H9 (cell line): ENCODE measurements at regions not wholly inside any gene's neighbourhood (a gene's known extent, or its start where the extent isn't known, plus 50 kb on each side); places are given as distances from the start of the nearest gene placed in this dataset.
A peak's percentile ranks its signal among the peaks of the same experiment; 100 is the strongest.

ENCODE experiments used
- DNase-seq: peaks from one replicate; pipeline ENCODE4 v3.0.0-alpha.2; 2017
- H2AFZ ChIP-seq: one replicate; pipeline ENCODE4 v1.6.1; 2013; ENCODE audit warnings: mild to moderate bottlenecking, low read length, control low read depth, moderate library complexity
- H2AK5ac ChIP-seq: 2 replicates; pipeline ENCODE4 v1.6.1; 2013; ENCODE audit warnings: low read length, control low read depth, mixed read lengths; ENCODE audit not compliant: insufficient read length
- H2BK120ac ChIP-seq: one replicate; pipeline ENCODE4 v1.6.1; 2013; ENCODE audit warnings: low read depth, mild to moderate bottlenecking, low read length, control low read depth, inconsistent platforms; ENCODE audit not compliant: poor library complexity, severe bottlenecking
- H2BK12ac ChIP-seq: 2 replicates; pipeline ENCODE4 v1.6.1; 2013; ENCODE audit warnings: low read length, control low read depth, mixed read lengths, low read depth; ENCODE audit not compliant: insufficient read length
- H2BK15ac ChIP-seq: 2 replicates; pipeline ENCODE4 v1.6.1; 2013; ENCODE audit warnings: low read depth, low read length, control low read depth
- H2BK20ac ChIP-seq: one replicate; pipeline ENCODE4 v1.6.1; 2013; ENCODE audit warnings: low read depth, mild to moderate bottlenecking, low read length, control low read depth, inconsistent platforms; ENCODE audit not compliant: poor library complexity, severe bottlenecking
- H2BK5ac ChIP-seq: 2 replicates; pipeline ENCODE4 v1.6.1; 2013; ENCODE audit warnings: low read length, control low read depth, mixed read lengths; ENCODE audit not compliant: insufficient read length
- H3K14ac ChIP-seq: 2 replicates; pipeline ENCODE4 v1.6.1; 2013; ENCODE audit warnings: low read length, control low read depth; ENCODE audit not compliant: insufficient read depth
- H3K18ac ChIP-seq: 2 replicates; pipeline ENCODE4 v1.6.1; 2013; ENCODE audit warnings: low read depth, mild to moderate bottlenecking, mixed read lengths, low read length, control low read depth; ENCODE audit not compliant: insufficient read length
- H3K23ac ChIP-seq: 2 replicates; pipeline ENCODE4 v1.6.1; 2013; ENCODE audit warnings: low read length, control low read depth, mixed read lengths, low read depth; ENCODE audit not compliant: insufficient read length
- H3K23me2 ChIP-seq: 2 replicates; pipeline ENCODE4 v1.6.1; 2013; ENCODE audit warnings: low read depth, mild to moderate bottlenecking, mixed read lengths, low read length, control low read depth; ENCODE audit not compliant: insufficient read length, poor library complexity, severe bottlenecking
- H3K27ac ChIP-seq: 2 replicates; pipeline ENCODE4 v1.5.1; 2013; ENCODE audit warnings: low read length, control low read depth, mixed read lengths, low read depth; ENCODE audit not compliant: insufficient read length
- H3K27me3 ChIP-seq: 2 replicates; pipeline ENCODE4 v1.6.1; 2013; ENCODE audit warnings: low read length, control low read depth, inconsistent platforms; ENCODE audit not compliant: insufficient read depth
- H3K4ac ChIP-seq: 2 replicates; pipeline ENCODE4 v1.6.1; 2013; ENCODE audit warnings: low read depth, mild to moderate bottlenecking, control low read depth, inconsistent platforms, low read length, moderate library complexity
- H3K4me1 ChIP-seq: 2 replicates; pipeline ENCODE4 v1.6.1; 2013; ENCODE audit warnings: low read length, control low read depth, inconsistent platforms; ENCODE audit not compliant: insufficient read depth
- H3K4me2 ChIP-seq: 2 replicates; pipeline ENCODE4 v1.6.1; 2013; ENCODE audit warnings: low read length, control low read depth, mixed read lengths; ENCODE audit not compliant: insufficient read length, insufficient read depth
- H3K56ac ChIP-seq: 2 replicates; pipeline ENCODE4 v1.6.1; 2013; ENCODE audit warnings: low read depth, mild to moderate bottlenecking, mixed read lengths, low read length, control low read depth; ENCODE audit not compliant: insufficient read length
- H3K79me1 ChIP-seq: 2 replicates; pipeline ENCODE4 v1.6.1; 2013; ENCODE audit warnings: low read depth, mild to moderate bottlenecking, moderate library complexity, low read length, control low read depth, inconsistent platforms; ENCODE audit not compliant: insufficient read depth, poor library complexity, severe bottlenecking
- H3K79me2 ChIP-seq: 2 replicates; pipeline ENCODE4 v1.6.1; 2013; ENCODE audit warnings: low read length, control low read depth, inconsistent platforms; ENCODE audit not compliant: insufficient read depth
- H3K9ac ChIP-seq: 2 replicates; pipeline ENCODE4 v1.6.1; 2013; ENCODE audit warnings: low read length, control low read depth, mixed read lengths; ENCODE audit not compliant: insufficient read length; ENCODE audit errors: extremely low read depth
- H3K9me3 ChIP-seq: one replicate; pipeline ENCODE4 v1.6.1; 2013; ENCODE audit warnings: low read depth, low read length, inconsistent platforms; ENCODE audit not compliant: control insufficient read depth
- H3T11ph ChIP-seq: one replicate; pipeline ENCODE4 v1.6.1; 2013; ENCODE audit warnings: mild to moderate bottlenecking, low read length, control low read depth, inconsistent platforms
- H4K20me1 ChIP-seq: one replicate; pipeline ENCODE4 v1.6.1; 2013; ENCODE audit not compliant: control insufficient read depth, insufficient read length, insufficient read depth
- H4K5ac ChIP-seq: 2 replicates; pipeline ENCODE4 v1.6.1; 2013; ENCODE audit warnings: low read depth, mild to moderate bottlenecking, mixed read lengths, low read length, control low read depth; ENCODE audit not compliant: insufficient read length
- H4K8ac ChIP-seq: replicated peaks from 2 replicates; pipeline ENCODE4 v1.6.1; 2013; ENCODE audit warnings: low read length, control low read depth, mixed read lengths, low read depth; ENCODE audit not compliant: insufficient read length
- H4K91ac ChIP-seq: 2 replicates; pipeline ENCODE4 v1.6.1; 2013; ENCODE audit warnings: low read depth, mild to moderate bottlenecking, moderate library complexity, mixed read lengths, low read length, control low read depth; ENCODE audit not compliant: insufficient read length
- H3K27ac Mint-ChIP-seq, 3 experiments: 2 replicates in 2 of 3; 3 replicates in 1 of 3; pipeline ENCODE4 v1.8.0; 2020 to 2021; ENCODE audit warnings: mixed read lengths in 3 of 3, mild to moderate bottlenecking in 1 of 3, moderate library complexity in 1 of 3
- H3K27me3 Mint-ChIP-seq: 2 replicates; pipeline ENCODE4 v1.8.0; 2021; ENCODE audit warnings: low read depth, mild to moderate bottlenecking, moderate library complexity, mixed read lengths
- H3K36me3 Mint-ChIP-seq, 3 experiments: 2 replicates in 2 of 3; 3 replicates in 1 of 3; pipeline ENCODE4 v1.8.0; 2020 to 2021; ENCODE audit warnings: low read depth in 3 of 3, mixed read lengths in 3 of 3; ENCODE audit not compliant: insufficient read depth in 1 of 3
- H3K4me1 Mint-ChIP-seq, 2 experiments: 2 replicates each; pipeline ENCODE4 v1.8.0; 2020; ENCODE audit warnings: mixed read lengths in 2 of 2
- H3K4me3 Mint-ChIP-seq, 2 experiments: 2 replicates in 1 of 2; 3 replicates in 1 of 2; pipeline ENCODE4 v1.8.0; 2020 to 2021; ENCODE audit warnings: mild to moderate bottlenecking in 2 of 2, mixed read lengths in 2 of 2, moderate library complexity in 1 of 2
- H3K9me3 Mint-ChIP-seq, 2 experiments: 2 replicates in 1 of 2; 3 replicates in 1 of 2; pipeline ENCODE4 v1.8.0; 2020; ENCODE audit warnings: mild to moderate bottlenecking in 2 of 2, mixed read lengths in 2 of 2, moderate library complexity in 1 of 2
- WGBS: extraction: QIAGEN DNeasy Blood & Tissue Kit; methylation state at CpG from one replicate; pipeline ENCODE4 v1.1.7; 2013; ENCODE audit warnings: missing lambda C conversion rate, low lambda C conversion rate, mixed read lengths; ENCODE audit not compliant: insufficient read length; ENCODE audit errors: extremely low coverage; 5-methylcytosine and 5-hydroxymethylcytosine counted together
- TF ChIP-seq, protein P1 (sequence below): fragments of 200-600 bp; sonication (generic); conservative IDR thresholded peaks from 3 replicates; pipeline ENCODE4 v1.8.0; 2021; ENCODE audit warnings: antibody characterized with exemption, mild to moderate bottlenecking

DNA sequence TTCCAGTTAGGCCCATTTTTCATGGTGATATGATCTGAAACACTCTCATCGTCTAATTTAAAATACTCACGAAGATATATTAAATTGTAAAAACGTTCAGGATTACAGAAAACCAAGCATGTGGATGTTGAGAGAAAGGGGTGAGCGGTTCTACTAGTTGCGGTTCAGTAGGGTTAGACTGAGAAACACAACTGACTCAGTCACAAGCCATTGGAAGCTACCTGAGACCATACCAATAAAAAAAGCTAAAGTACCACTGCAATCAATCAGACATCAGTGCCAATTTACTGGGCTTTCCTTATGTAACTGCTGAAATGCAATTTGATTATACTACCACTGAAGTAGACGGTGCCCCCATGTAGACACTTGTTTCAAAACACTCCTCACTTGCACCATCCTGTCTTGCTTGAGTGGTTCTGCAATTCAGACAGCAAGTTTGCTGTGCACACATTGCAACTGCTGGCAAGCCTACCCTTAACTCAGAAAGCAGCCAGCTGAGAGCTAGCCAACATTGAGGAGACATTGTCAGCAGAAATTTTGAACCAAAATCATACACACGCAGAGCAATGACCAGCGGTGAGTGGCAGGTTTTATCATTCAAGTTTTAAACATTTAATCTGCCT lies 368.7 kb upstream of the ARHGEF26 start:
- TF ChIP-seq, protein P1, sequence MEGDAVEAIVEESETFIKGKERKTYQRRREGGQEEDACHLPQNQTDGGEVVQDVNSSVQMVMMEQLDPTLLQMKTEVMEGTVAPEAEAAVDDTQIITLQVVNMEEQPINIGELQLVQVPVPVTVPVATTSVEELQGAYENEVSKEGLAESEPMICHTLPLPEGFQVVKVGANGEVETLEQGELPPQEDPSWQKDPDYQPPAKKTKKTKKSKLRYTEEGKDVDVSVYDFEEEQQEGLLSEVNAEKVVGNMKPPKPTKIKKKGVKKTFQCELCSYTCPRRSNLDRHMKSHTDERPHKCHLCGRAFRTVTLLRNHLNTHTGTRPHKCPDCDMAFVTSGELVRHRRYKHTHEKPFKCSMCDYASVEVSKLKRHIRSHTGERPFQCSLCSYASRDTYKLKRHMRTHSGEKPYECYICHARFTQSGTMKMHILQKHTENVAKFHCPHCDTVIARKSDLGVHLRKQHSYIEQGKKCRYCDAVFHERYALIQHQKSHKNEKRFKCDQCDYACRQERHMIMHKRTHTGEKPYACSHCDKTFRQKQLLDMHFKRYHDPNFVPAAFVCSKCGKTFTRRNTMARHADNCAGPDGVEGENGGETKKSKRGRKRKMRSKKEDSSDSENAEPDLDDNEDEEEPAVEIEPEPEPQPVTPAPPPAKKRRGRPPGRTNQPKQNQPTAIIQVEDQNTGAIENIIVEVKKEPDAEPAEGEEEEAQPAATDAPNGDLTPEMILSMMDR = no peak
- Histone ChIP-seq H2BK12ac (no peak overlapping the region), H3K18ac (no peak overlapping the region), H3K27me3 (no peaks in the 10 kb centered on the region), H2BK5ac (no peak overlapping the region), H3K9me3 (no peaks in the 10 kb centered on the region), H2AFZ (no peak overlapping the region), H3K4me2 (no peak overlapping the region), H4K91ac (no peak overlapping the region), H4K5ac (no peak overlapping the region), H2BK120ac (no peak overlapping the region), H3K14ac (no peak overlapping the region), H3K27ac (no peak overlapping the region), H4K20me1 (no peaks in the 10 kb centered on the region), H2BK20ac (no peak overlapping the region), H3K4me1 (no peaks in the 10 kb centered on the region), H4K8ac (no peak overlapping the region), H3K79me2 (no peaks in the 10 kb centered on the region), H2AK5ac (no peak overlapping the region), H3T11ph (no peak overlapping the region), H3K23ac (no peak overlapping the region), H3K4ac (no peak overlapping the region), H3K56ac (no peak overlapping the region), H3K23me2 (no peaks in the 10 kb centered on the region), H2BK15ac (no peak overlapping the region), H3K9ac (no peak overlapping the region), H3K79me1 (no peaks in the 10 kb centered on the region)
- no CpG with 5 or more reads among the region's 8 CpGs for WGBS
- no peak for DNase-seq
- Mint-ChIP-seq H3K27me3 (no peaks in the 10 kb centered on the region), H3K4me1 (peaks cover 2 to 4% of the 10 kb centered on the region in 2 experiments; a peak in 1 of 4 replicates), H3K9me3 (no peaks in the 10 kb centered on the region), H3K4me3 (no peak overlapping the region), H3K27ac (peak overlapping the region in 1 of 3 experiments; percentile 62; a peak in 1 of 7 replicates), H3K36me3 (no peaks in the 10 kb centered on the region)
